GM19239 (cell line): ENCODE measurements at regions not wholly inside any gene's neighbourhood (a gene's known extent, or its start where the extent isn't known, plus 50 kb on each side); places are given as distances from the start of the nearest gene placed in this dataset.

Experiments used
- DNase-seq: peaks from one replicate; pipeline ENCODE4 v3.0.0; 2011; ENCODE audit warnings: low spot score; ENCODE audit not compliant: insufficient read length
- FAIRE-seq: peaks from 2 replicates; lab custom pipeline; 2011; peaks lifted over from hg19 to GRCh38; lab: Jason Lieb, UNC

GRCh38 chr15:81560405-81560804 is 186.4 kb upstream of the TMC3 start:
- DNase-seq = no peak

GRCh38 chr15:81558056-81558455 is 184.0 kb upstream of the TMC3 start:
- DNase-seq = no peak
- no peak for FAIRE-seq

More at GRCh38 chr15:81560405-81560804, 186.4 kb upstream of the TMC3 start:
- no peak for FAIRE-seq

- no peak for FAIRE-seq
Measured at GRCh38 chr15:81555346-81555745, 181.3 kb upstream of the TMC3 start.

GRCh38 chr15:81548365-81549130 is 174.5 kb upstream of the TMC3 start:
- FAIRE-seq (no peak), DNase-seq (no peak)

More at GRCh38 chr15:81555346-81555745, 181.3 kb upstream of the TMC3 start:
- no peak for DNase-seq

DNA sequence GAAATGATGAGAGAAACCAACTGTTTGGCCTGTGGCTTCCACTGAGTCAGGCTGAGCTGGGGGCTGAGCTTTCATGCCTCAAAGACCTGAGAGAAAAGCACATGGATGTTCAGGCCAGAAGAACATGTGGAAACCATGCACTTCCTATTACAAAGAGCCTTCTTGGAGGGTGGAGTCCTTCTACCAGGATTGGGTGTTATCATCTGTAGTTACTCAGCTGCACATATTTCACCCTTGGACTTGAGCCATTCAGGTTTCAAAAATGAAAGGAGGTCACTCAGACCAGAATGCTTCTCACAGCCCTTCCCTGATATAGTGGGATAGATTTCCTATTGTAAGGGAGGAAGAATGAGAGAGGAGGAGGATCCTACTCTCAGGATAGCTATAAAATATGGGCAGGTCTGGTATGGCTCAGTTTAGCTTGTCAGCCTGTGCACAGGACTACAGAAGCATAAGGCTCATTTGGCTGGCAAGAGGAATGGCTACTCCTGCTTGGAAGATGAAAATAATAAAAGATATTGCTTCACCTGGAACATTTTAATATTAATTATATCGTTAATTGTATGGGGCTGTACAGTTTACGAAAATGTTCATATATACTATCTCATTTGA is 173.6 kb upstream of the TMC3 start:
- FAIRE-seq (no peak), DNase-seq (no peak)

DNA sequence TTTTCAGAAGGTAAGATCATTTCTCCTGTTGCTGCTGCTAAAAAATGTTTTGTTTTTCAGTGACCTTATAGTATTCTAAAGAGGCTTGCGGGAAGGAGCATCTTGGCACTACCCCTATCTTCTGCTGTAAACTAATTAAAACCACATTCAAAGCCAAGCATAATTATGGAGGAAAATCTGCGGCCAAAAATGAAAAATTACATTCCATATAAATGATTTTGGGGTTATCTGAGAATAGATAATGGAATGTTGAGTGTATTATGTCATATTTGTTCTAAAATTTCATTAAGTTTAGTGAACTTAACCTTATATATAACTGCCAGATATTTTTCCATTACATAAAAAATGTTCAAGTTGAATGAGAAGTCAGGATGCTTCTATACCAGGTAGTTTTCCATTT is 170.4 kb upstream of the TMC3 start:
- no peak for FAIRE-seq

DNA sequence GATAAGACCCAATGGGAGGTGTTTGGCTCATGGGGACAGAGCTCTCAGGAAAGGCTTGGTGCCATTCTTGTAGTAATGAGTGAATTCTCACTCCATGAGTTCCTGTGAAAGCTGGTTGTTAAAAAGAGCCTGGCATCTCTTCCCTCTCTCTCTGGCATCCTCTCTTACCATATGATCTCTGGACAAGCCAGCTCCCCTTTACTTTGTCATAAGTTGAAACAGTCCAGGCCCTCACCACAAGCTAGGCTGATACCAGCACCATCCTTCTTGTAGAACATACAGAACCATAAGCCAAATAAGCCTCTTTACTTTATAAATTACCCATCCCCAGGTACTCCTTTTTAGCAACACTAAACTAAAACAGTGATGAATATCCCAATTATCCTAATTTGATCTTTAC is 166.9 kb upstream of the TMC3 start:
- FAIRE-seq = peak; percentile 40

More for the DNA sequence above, 170.4 kb upstream of the TMC3 start:
- no peak for DNase-seq

DNA sequence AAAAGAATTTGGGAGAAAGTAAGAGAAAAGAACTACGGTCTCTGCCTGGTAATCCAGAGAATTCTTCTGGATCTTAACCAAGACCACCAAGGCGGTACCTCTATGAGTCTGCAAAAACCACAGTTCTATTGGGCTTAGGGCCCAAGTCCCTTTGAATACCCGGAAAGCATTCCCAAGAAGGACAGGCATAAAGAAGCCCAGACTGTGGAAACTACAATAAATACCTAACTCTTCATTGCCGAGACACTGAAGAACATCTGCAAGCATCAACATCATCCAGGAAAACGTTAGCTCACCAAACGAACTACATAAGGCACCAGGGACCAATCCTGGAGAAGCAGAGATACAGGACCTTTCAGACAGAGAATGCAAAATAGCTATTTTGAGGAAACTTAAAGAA is 162.3 kb upstream of the TMC3 start:
- DNase-seq (no peak), FAIRE-seq (no peak)

More for the DNA sequence above, 166.9 kb upstream of the TMC3 start:
- DNase-seq = no peak

GRCh38 chr15:81534124-81534523 is 160.1 kb upstream of the TMC3 start:
- DNase-seq (no peak), FAIRE-seq (no peak)

GRCh38 chr15:81532001-81532400 is 158.0 kb upstream of the TMC3 start:
- DNase-seq (no peak), FAIRE-seq (no peak)

GRCh38 chr15:81531109-81531592 is 157.1 kb upstream of the TMC3 start:
- DNase-seq = no peak
- no peak for FAIRE-seq

DNA sequence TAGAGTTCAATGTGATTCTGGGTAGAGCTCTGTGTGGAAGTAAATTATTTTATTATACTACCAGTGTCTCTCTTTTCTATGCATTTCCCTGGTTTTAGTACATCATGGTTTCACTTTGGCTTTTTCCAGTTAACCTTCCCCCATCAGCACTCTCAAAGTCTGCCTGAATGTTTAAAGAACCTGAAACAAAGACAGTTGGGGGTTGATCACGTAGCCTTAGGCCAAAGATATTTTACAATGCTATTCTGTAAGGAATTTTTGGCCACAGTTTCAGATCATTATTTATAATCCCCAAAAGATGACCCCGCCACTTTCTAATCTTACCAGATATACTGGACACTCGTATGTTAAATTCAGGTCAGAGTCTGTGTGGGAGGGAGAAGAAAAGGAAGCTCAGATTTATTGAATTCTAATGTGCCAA is 156.3 kb upstream of the TMC3 start:
- FAIRE-seq (no peak), DNase-seq (no peak)

DNA sequence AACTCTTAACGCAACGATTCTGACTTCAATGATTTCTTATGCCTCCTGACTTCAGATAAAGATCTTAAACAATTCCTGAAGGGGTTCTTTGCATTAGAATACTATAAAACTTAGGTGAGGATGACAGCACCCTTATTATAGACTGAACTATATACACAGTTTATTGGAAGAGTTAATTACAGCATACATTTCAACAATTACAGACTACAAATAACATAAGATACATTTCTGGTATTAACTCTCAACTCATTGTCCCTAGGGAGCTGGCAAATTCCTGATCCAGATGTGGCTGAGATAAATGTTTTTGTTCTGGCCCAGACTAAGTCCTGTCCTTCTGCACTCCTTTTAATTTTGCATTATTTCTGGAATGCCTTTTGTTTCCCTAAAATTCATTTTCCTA is 155.5 kb upstream of the TMC3 start:
- FAIRE-seq (no peak), DNase-seq (no peak)

DNA sequence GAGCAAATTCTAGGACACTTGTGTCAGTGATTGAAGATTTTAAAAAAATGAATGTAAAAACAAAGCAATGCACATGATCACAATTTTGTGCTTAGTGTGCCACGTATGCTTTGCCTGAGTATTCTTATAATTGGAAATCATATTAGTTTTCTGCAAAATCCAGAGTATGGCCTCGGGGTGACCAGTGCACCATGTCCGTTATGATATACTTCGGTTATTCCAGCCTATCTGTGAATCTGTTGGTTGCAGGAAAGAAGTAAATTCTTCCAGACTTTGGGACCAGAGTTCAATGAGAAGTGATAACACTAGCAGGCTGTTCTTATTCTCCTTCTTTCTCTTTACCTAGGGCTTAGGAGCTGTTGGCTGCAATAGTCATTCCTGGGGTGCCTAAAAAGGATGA is 152.0 kb upstream of the TMC3 start:
- FAIRE-seq (no peak), DNase-seq (no peak)

DNA sequence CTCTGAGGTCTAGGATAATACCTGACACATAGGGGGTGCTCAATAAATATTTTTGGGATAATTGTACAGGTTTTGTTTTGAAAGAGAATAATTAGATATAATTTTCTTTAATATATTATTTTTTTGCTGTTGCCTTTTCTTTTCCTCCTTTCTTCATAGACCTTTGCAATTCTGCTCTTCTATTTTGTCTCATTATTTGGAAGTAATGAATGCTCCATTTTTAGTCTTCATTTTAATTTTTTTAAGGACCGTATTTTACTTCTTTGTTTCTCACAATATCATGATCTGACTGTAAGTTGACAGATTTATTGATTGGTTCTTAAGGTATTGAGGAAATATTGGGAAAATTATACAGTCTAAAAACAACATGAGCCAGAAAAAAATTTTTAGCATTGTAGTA is 150.5 kb upstream of the TMC3 start:
- DNase-seq = no peak
- FAIRE-seq = no peak

DNA sequence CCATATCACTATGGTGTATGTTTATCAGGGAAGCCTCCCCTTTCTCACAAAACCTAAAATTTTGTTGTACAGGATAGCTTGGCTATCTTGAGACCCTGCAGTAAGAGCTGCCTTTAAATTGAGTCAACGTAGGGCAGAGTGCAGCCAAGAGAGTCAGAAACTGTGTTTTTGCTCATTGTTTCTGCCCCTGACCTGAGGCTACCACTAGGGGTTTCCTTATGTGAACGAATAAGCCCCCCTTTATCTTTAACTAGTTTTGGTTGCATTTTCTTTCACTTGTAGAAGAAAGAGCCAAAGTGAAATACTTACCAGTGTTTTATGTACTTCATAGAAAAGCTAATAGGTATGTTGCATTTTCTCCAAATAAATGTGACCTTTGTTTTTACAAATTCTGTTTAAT is 149.9 kb upstream of the TMC3 start:
- no peak for DNase-seq
- FAIRE-seq = no peak

GRCh38 chr15:81520480-81520879 is 146.5 kb upstream of the TMC3 start:
- FAIRE-seq (no peak), DNase-seq (no peak)

GRCh38 chr15:81516461-81516860 is 142.4 kb upstream of the TMC3 start:
- no peak for FAIRE-seq

DNA sequence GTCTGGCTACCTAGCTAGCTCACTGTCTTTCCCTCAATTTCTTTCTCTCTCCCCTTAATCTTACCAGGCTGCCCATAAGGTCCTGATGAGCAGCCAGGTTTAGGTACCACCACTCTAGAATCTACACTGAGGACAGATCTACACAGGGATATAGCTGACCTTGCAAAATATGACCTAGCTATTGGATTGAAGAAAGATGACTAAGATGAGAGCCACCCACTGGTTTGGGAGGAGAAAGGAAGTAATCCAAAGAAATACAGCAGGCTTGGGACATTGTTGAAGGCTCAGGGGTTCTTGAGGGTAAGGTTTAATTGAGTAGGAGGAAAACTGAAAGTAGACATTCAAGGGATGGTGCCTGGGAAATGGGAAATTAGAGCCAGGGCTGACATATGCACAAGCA is 142.0 kb upstream of the TMC3 start:
- DNase-seq (no peak), FAIRE-seq (no peak)

More at GRCh38 chr15:81516461-81516860, 142.4 kb upstream of the TMC3 start:
- no peak for DNase-seq

DNA sequence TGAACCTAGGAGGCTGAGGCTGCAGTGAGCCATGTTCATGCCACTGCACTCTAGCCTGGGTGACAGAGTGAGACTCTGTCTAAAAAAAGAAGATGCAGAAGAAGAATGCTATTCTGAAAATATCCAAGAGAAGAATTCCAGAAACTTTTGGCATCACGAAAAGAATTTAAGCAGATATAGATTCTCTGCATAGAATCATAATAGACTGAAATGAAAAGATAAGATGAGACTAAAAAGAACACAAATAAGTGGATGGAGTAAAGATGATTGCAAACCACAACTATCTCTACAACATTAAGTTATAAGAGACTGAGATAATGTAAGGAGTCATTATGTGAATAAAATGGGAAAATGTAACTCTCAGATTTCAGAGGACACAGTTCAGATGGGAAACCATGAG is 140.7 kb upstream of the TMC3 start:
- FAIRE-seq = no peak

DNA sequence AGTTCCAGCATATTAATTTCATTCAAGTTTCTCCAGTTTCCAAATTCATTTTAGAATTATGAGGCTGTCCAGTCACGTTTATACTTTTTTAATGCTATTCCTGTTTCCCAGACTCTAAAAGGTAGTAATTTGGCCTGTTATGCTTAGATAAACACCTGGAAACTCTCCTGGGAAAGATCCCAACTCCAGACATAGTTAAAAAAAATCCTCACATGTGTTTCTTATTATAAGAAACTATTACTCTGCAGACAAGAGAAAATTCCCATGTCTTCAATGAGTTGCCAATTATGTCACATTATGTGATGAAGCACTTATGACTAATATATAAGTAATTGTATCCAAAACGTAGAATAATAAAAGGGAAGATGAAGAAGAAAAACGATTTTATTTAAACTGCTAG is 137.1 kb upstream of the TMC3 start:
- FAIRE-seq (no peak), DNase-seq (no peak)

More for the DNA sequence above, 140.7 kb upstream of the TMC3 start:
- DNase-seq = no peak

DNA sequence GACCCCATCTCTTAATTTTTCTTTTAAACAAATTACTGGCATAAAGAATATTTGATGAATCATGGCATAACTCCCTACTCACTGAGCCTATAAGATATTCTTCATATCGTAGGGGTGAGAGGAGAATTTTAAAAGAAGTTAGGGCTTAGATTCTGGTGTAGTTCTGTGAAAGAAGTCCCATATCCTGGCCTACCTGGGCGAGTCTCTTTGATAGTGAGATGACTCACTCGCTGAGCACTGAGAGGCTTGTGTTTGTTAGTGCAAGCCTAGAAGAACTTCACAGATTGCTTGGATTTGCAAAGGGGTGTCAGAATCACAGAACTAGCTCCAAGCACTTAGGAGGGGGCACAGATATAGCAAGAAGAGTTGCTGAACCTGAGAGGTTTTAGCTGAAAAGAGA is 133.8 kb upstream of the TMC3 start:
- no peak for FAIRE-seq
- no peak for DNase-seq
